Calu3 (cell line): ENCODE measurements at regions not wholly inside any gene's neighbourhood (a gene's known extent, or its start where the extent isn't known, plus 50 kb on each side); places are given as distances from the start of the nearest gene placed in this dataset.
"Not testable (repeated sequence)": the region's sequence is repeated elsewhere in the genome, so short reads cannot be mapped to it uniquely, and the experiment has no call there.

Experiments used
- BruUV-seq: library from RNA; stranded (reverse); fragments of 400-500 nt; replicated peaks from 2 replicates; lab custom pipeline; 2021; lab: Mats Ljungman, UMichigan
- CTCF ChIA-PET: fragments of 300-600 bp; sonication (Branson Sonifier 250); formaldehyde crosslinking; loops from one replicate; lab custom pipeline; 2022; ENCODE audit warnings: antibody characterized with exemption; lab: Charles Lee
- DNase-seq: peaks from one replicate; pipeline ENCODE4 v3.0.0; 2022
- H3K27ac Mint-ChIP-seq: one replicate; pipeline ENCODE4 v1.8.0; 2022; ENCODE audit warnings: mixed read lengths; ENCODE audit not compliant: unreplicated experiment
- H3K27me3 Mint-ChIP-seq: one replicate; pipeline ENCODE4 v1.8.0; 2022; ENCODE audit warnings: mixed read lengths; ENCODE audit not compliant: unreplicated experiment
- H3K36me3 Mint-ChIP-seq: one replicate; pipeline ENCODE4 v1.8.0; 2022; ENCODE audit warnings: mild to moderate bottlenecking, moderate library complexity, mixed read lengths; ENCODE audit not compliant: insufficient read depth, unreplicated experiment
- H3K4me1 Mint-ChIP-seq: one replicate; pipeline ENCODE4 v1.8.0; 2022; ENCODE audit warnings: mild to moderate bottlenecking, low read depth, mixed read lengths; ENCODE audit not compliant: unreplicated experiment
- H3K4me3 Mint-ChIP-seq: one replicate; pipeline ENCODE4 v1.8.0; 2022; ENCODE audit warnings: mild to moderate bottlenecking, low read depth, moderate library complexity, mixed read lengths; ENCODE audit not compliant: unreplicated experiment
- H3K9me3 Mint-ChIP-seq: one replicate; pipeline ENCODE4 v1.8.0; 2022; ENCODE audit warnings: low read depth, mixed read lengths; ENCODE audit not compliant: unreplicated experiment
- intact Hi-C: fragments of 100-400 bp; cut with micrococcal nuclease; formaldehyde crosslinking; loops from one replicate; pipeline ENCODE4 v1.10.0; 2022; ENCODE audit not compliant: unreplicated experiment
- TF ChIP-seq, protein P1 (sequence below): fragments of 200-600 bp; IDR thresholded peaks from one replicate; pipeline ENCODE4 v1.8.0; 2022; ENCODE audit warnings: antibody characterized with exemption; ENCODE audit not compliant: unreplicated experiment

GRCh38 chr9:39583413-39583747, 227.9 kb downstream of the SPATA31A1 start:
- H3K9me3 Mint-ChIP-seq, H3K27ac Mint-ChIP-seq, H3K4me3 Mint-ChIP-seq, H3K4me1 Mint-ChIP-seq, H3K36me3 Mint-ChIP-seq, intact Hi-C loops, CTCF ChIA-PET, BruUV-seq, DNase-seq, H3K27me3 Mint-ChIP-seq: not testable (repeated sequence)

DNA sequence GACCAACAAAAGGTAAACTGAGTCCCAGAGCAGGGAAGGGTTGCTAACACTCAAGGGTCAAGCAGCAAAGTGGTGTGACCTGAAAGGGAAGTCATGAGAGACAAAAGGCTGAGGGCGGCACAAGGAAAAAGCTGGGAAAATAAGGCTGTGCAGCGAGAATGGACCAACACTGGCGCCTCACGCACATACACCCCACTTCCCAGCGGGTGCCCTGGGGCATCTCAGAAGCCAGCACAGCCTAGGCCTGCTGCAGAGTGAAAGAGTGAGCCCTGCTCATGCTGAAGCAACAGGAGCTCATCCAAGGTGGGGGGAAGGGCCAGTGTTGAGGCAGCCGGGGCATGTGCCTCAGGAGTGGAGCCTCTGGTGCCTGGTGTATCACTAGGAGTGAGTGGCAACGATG, 229.8 kb downstream of the SPATA31A1 start:
- H3K36me3 Mint-ChIP-seq, H3K27me3 Mint-ChIP-seq, intact Hi-C loops, H3K9me3 Mint-ChIP-seq, H3K4me1 Mint-ChIP-seq, CTCF ChIA-PET, H3K4me3 Mint-ChIP-seq, H3K27ac Mint-ChIP-seq, BruUV-seq, DNase-seq: not testable (repeated sequence)

DNA sequence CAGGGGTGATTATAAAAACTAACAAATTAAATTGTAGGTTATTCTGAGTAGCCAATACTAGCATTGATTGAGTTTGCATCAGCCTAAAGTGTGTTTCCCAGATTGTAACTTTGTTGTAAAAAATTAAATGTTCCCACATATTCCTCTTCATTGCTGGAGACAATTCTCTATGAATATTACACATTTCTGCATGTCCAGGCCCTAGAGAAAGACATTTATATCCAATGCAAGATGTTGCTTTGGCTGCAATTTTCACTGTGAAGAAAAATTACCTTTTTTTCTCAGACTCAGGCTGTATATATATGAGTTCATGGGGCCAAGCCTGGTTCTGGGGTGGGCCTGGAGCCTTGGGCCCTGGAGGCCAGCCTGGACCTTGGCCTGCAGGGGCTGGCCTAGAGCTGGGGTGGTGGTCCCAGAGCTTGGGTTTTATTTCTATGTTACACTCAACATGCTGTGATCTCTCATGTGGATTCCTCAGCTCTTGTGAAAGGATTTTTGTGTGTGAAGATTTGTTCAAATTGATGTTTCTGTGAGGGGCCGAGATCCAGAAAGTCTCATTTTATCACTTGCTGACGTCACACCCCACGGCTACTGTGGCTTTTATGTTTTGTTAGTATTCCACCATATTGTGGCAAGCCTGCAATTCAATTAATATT, 232.5 kb downstream of the SPATA31A1 start:
- TF ChIP-seq, protein P1, sequence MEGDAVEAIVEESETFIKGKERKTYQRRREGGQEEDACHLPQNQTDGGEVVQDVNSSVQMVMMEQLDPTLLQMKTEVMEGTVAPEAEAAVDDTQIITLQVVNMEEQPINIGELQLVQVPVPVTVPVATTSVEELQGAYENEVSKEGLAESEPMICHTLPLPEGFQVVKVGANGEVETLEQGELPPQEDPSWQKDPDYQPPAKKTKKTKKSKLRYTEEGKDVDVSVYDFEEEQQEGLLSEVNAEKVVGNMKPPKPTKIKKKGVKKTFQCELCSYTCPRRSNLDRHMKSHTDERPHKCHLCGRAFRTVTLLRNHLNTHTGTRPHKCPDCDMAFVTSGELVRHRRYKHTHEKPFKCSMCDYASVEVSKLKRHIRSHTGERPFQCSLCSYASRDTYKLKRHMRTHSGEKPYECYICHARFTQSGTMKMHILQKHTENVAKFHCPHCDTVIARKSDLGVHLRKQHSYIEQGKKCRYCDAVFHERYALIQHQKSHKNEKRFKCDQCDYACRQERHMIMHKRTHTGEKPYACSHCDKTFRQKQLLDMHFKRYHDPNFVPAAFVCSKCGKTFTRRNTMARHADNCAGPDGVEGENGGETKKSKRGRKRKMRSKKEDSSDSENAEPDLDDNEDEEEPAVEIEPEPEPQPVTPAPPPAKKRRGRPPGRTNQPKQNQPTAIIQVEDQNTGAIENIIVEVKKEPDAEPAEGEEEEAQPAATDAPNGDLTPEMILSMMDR: no peak
- CTCF ChIA-PET: no interaction called here
- intact Hi-C loops: no loop called here
- DNase-seq: no peak
- Mint-ChIP-seq H3K27me3 (no peaks in the 10 kb centered on the region), H3K27ac (no peak overlapping the region), H3K4me3 (no peak overlapping the region), H3K36me3 (no peaks in the 10 kb centered on the region), H3K4me1 (no peaks in the 10 kb centered on the region), H3K9me3 (no peaks in the 10 kb centered on the region)
- BruUV-seq: no TSS peak

GRCh38 chr9:39588500-39589137, 233.2 kb downstream of the SPATA31A1 start:
- no peak for DNase-seq
- CTCF ChIA-PET: no interaction called here
- no peak overlapping the region for H3K27ac Mint-ChIP-seq
- BruUV-seq: no TSS peak
- H3K4me1 Mint-ChIP-seq: no peaks in the 10 kb centered on the region
- H3K27me3 Mint-ChIP-seq: no peaks in the 10 kb centered on the region
- no peaks in the 10 kb centered on the region for H3K9me3 Mint-ChIP-seq
- no peaks in the 10 kb centered on the region for H3K36me3 Mint-ChIP-seq
- intact Hi-C loops: no loop called here
- no peak overlapping the region for H3K4me3 Mint-ChIP-seq
- TF ChIP-seq, protein P1: no peak

DNA sequence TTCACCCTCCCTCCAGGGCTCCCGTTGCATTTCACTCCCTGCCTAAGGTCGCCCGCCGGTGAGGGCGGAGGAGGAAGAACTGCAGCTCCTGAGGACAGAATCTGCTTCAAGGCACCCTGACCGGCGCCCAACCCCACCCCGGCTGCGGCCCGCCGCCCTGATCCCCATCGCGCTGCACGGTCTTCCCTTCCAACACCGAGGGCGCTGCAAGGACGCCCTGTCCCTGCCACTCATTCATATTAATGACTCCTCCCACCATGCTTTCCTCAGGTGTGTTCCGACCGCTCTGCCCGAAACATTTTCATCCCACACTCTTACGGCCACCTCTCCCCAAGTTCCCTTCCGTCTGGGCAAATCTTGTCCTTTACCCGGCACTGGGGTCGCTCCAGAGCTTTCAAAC, 248.6 kb downstream of the SPATA31A1 start:
- CTCF ChIA-PET: not testable (repeated sequence)

GRCh38 chr9:39611449-39612231, 256.2 kb downstream of the SPATA31A1 start:
- H3K4me1 Mint-ChIP-seq, H3K36me3 Mint-ChIP-seq, H3K9me3 Mint-ChIP-seq, H3K27ac Mint-ChIP-seq, DNase-seq, CTCF ChIA-PET, intact Hi-C loops, H3K4me3 Mint-ChIP-seq, H3K27me3 Mint-ChIP-seq, BruUV-seq: not testable (repeated sequence)

More for the DNA sequence above, 248.6 kb downstream of the SPATA31A1 start:
- intact Hi-C loops, DNase-seq, H3K4me1 Mint-ChIP-seq, H3K36me3 Mint-ChIP-seq, H3K27me3 Mint-ChIP-seq, H3K27ac Mint-ChIP-seq, H3K9me3 Mint-ChIP-seq, BruUV-seq: not testable (repeated sequence)
- H3K4me3 Mint-ChIP-seq: peak overlapping the region; percentile 44

GRCh38 chr9:39616480-39616879, 261.0 kb downstream of the SPATA31A1 start:
- H3K27ac Mint-ChIP-seq, H3K9me3 Mint-ChIP-seq, H3K4me1 Mint-ChIP-seq, H3K27me3 Mint-ChIP-seq, DNase-seq, BruUV-seq, intact Hi-C loops, CTCF ChIA-PET, H3K36me3 Mint-ChIP-seq, H3K4me3 Mint-ChIP-seq: not testable (repeated sequence)

- BruUV-seq, H3K27ac Mint-ChIP-seq, H3K27me3 Mint-ChIP-seq, H3K9me3 Mint-ChIP-seq, H3K4me1 Mint-ChIP-seq, DNase-seq, intact Hi-C loops, CTCF ChIA-PET, H3K36me3 Mint-ChIP-seq, H3K4me3 Mint-ChIP-seq: not testable (repeated sequence)
These were observed 268.6 kb downstream of the SPATA31A1 start for GRCh38 chr9:39624048-39624447.
